ENCODE measurements at regions not wholly inside any gene's neighbourhood (a gene's known extent, or its start where the extent isn't known, plus 50 kb on each side); places are given as distances from the start of the nearest gene placed in this dataset.

DNA sequence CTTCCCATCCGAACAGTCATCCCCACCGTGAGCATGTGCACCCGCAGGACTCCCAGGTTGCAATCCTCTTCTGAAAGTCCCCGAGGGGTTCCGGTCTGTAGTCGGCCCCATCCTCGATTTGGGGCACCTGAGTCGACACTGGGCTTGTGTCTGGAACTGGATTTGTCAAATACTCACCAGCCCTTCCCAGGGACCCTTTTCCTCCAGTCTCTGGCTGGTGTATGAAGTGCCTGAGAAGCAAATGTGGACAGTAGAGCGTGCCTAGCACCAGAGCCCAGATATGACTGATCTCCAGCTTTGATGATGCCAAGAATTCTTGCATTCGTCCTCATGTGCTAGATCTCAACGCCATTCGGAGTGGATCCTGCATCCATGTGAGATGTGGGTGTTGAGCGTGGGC lies 132.5 kb upstream of the ADARB2 start:
- Histone ChIP-seq H3K9me3 (no peaks in the 10 kb centered on the region), H3K4me3 (no peak overlapping the region), H3K4me1 (no peaks in the 10 kb centered on the region), H3K27ac (no peak overlapping the region), H3K36me3 (no peaks in the 10 kb centered on the region), H3K27me3 (no peaks in the 10 kb centered on the region)
- no peak for TF ChIP-seq POLR2A (IDR thresholded peaks at IDR 0.05)
- no peak for TF ChIP-seq CTCF (IDR thresholded peaks at IDR 0.05)
- no peak for TF ChIP-seq EP300 (IDR thresholded peaks at IDR 0.05)
- no peak for TF ChIP-seq POLR2AphosphoS5 (IDR thresholded peaks at IDR 0.05)
- DNase-seq: no peak
- WGBS, 2 donors: 86 to 92% methylated on average over 13 of the region's 13 CpGs
- intact Hi-C loops (cut with DNase I): no loop called here

DNA sequence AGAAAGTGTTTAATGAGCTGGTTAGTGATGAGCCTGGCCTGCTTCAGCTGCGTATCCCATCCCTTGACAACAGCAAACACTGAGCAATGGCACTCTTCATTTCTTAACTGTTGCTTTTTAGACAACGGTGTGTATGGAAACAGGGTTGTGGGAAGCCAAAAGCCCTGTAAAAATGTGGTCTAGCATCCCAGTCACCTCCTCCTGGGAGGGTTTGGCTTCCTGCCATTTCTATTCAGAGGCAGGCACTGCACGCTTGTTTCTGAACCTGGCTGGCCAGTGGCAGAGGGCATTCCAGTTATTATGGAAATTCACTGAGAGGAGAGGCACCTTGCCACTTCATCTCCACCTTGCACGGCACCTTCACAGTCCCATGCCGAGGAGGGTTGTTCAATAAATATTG lies 123.0 kb upstream of the ADARB2 start:
- no peaks in the 10 kb centered on the region for H3K4me1 ChIP-seq
- WGBS, 2 donors: 83 to 84% methylated on average over 5 of the region's 5 CpGs
- H3K36me3 ChIP-seq: no peaks in the 10 kb centered on the region
- intact Hi-C loops (cut with DNase I): no loop called here
- TF ChIP-seq EP300 (IDR thresholded peaks at IDR 0.05): no peak
- TF ChIP-seq CTCF (IDR thresholded peaks at IDR 0.05): no peak
- no peak for TF ChIP-seq POLR2A (IDR thresholded peaks at IDR 0.05)
- no peak for TF ChIP-seq POLR2AphosphoS5 (IDR thresholded peaks at IDR 0.05)
- H3K9me3 ChIP-seq: no peaks in the 10 kb centered on the region
- H3K27me3 ChIP-seq: no peaks in the 10 kb centered on the region
- H3K27ac ChIP-seq: no peak overlapping the region
- DNase-seq: no peak
- no peak overlapping the region for H3K4me3 ChIP-seq

- TF ChIP-seq EP300 (IDR thresholded peaks at IDR 0.05) (no peak), POLR2AphosphoS5 (IDR thresholded peaks at IDR 0.05) (no peak), POLR2A (IDR thresholded peaks at IDR 0.05) (no peak), CTCF (IDR thresholded peaks at IDR 0.05) (no peak)
- no peak for DNase-seq
- Histone ChIP-seq H3K36me3 (no peaks in the 10 kb centered on the region), H3K27ac (no peak overlapping the region), H3K27me3 (no peaks in the 10 kb centered on the region), H3K4me3 (no peak overlapping the region), H3K9me3 (no peaks in the 10 kb centered on the region), H3K4me1 (no peaks in the 10 kb centered on the region)
- 63 to 72% methylated on average over 7 of the region's 7 CpGs for WGBS, 2 donors
- intact Hi-C loops (cut with DNase I): no loop called here
Measured at GRCh38 chr10:1858547-1858946, 121.2 kb upstream of the ADARB2 start.

DNA sequence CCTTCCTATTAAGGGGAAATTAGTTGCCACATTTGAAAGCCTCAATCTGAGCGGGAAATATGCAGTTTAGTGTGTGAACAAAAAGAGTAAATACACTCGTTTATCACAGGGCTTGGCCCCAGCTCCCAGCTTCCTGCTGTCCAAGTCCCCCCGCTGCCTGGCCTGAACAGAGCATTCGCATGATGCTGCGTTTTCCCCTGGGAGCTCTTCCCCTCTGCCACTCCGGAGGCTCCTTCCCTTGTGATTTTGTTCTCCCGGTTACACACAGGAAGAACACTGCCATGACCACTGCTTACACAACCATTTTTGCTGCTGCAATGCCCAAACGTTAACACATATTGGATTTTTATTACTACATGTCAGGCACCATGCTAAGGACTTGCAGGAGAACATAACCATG lies 120.7 kb upstream of the ADARB2 start:
- no peak overlapping the region for H3K4me3 ChIP-seq
- DNase-seq: no peak
- H3K9me3 ChIP-seq: no peaks in the 10 kb centered on the region
- H3K27ac ChIP-seq: no peak overlapping the region
- H3K36me3 ChIP-seq: no peaks in the 10 kb centered on the region
- no peaks in the 10 kb centered on the region for H3K27me3 ChIP-seq
- 54 to 58% methylated on average over 8 of the region's 8 CpGs for WGBS, 2 donors
- intact Hi-C loops (cut with DNase I): no loop called here
- TF ChIP-seq EP300 (IDR thresholded peaks at IDR 0.05) (no peak), POLR2A (IDR thresholded peaks at IDR 0.05) (no peak), CTCF (IDR thresholded peaks at IDR 0.05) (no peak), POLR2AphosphoS5 (IDR thresholded peaks at IDR 0.05) (no peak)
- H3K4me1 ChIP-seq: no peaks in the 10 kb centered on the region

- no peaks in the 10 kb centered on the region for H3K9me3 ChIP-seq
- no peak for DNase-seq
- intact Hi-C loops (cut with DNase I): no loop called here
Measured at GRCh38 chr10:1855911-1856310, 118.6 kb upstream of the ADARB2 start.

More at GRCh38 chr10:1855911-1856310, 118.6 kb upstream of the ADARB2 start:
- TF ChIP-seq CTCF (IDR thresholded peaks at IDR 0.05) (no peak), POLR2A (IDR thresholded peaks at IDR 0.05) (no peak), POLR2AphosphoS5 (IDR thresholded peaks at IDR 0.05) (no peak), EP300 (IDR thresholded peaks at IDR 0.05) (no peak)
- WGBS, 2 donors: 74 to 82% methylated on average over 8 of the region's 8 CpGs
- Histone ChIP-seq H3K4me1 (no peaks in the 10 kb centered on the region), H3K27me3 (no peaks in the 10 kb centered on the region), H3K36me3 (no peaks in the 10 kb centered on the region), H3K4me3 (no peak overlapping the region), H3K27ac (no peak overlapping the region)

All from sigmoid colon (tissue), 6 donors.